CD4-positive, alpha-beta T cell treated with Interleukin-15 for 4 hours (primary cell): ENCODE measurements at regions not wholly inside any gene's neighbourhood (a gene's known extent, or its start where the extent isn't known, plus 50 kb on each side); places are given as distances from the start of the nearest gene placed in this dataset.
"Not testable (repeated sequence)": the region's sequence is repeated elsewhere in the genome, so short reads cannot be mapped to it uniquely, and the experiment has no call there.

Experiments used
- DNase-seq: peaks from one replicate; pipeline ENCODE4 v3.0.0-alpha.2; 2020; ENCODE audit warnings: low spot score

GRCh38 chr17:5747276-5747675, 163.0 kb upstream of the NLRP1 start:
- no peak for DNase-seq

GRCh38 chr17:5747964-5748363, 163.7 kb upstream of the NLRP1 start:
- no peak for DNase-seq

GRCh38 chr17:5753421-5753820, 169.1 kb upstream of the NLRP1 start:
- no peak for DNase-seq

GRCh38 chr17:5757314-5757907, 173.1 kb upstream of the NLRP1 start:
- DNase-seq, result no peak

- DNase-seq, result no peak
These were observed 174.3 kb upstream of the NLRP1 start for GRCh38 chr17:5758651-5759050.

GRCh38 chr17:5759501-5759925, 175.2 kb upstream of the NLRP1 start:
- DNase-seq, result no peak

- DNase-seq, result no peak
These were observed 177.9 kb upstream of the NLRP1 start for GRCh38 chr17:5762191-5762590.

GRCh38 chr17:5763595-5764306, 179.4 kb upstream of the NLRP1 start:
- no peak for DNase-seq

GRCh38 chr17:5769593-5770354, 185.5 kb upstream of the NLRP1 start:
- DNase-seq, result no peak

- no peak for DNase-seq
These were observed 186.3 kb upstream of the NLRP1 start for GRCh38 chr17:5770441-5771270.

GRCh38 chr17:5771271-5771577, 186.9 kb upstream of the NLRP1 start:
- DNase-seq, result not testable (repeated sequence)

GRCh38 chr17:5772017-5772416, 187.7 kb upstream of the NLRP1 start:
- DNase-seq, result not testable (repeated sequence)

- no peak for DNase-seq
These were observed 188.4 kb upstream of the NLRP1 start for GRCh38 chr17:5772720-5773119.

GRCh38 chr17:5773816-5774360, 189.6 kb upstream of the NLRP1 start:
- no peak for DNase-seq

- DNase-seq, result no peak
These were observed 190.8 kb upstream of the NLRP1 start for GRCh38 chr17:5775098-5775497.

- DNase-seq, result no peak
These were observed 196.2 kb upstream of the NLRP1 start for GRCh38 chr17:5780476-5780875.

- no peak for DNase-seq
These were observed 197.1 kb upstream of the NLRP1 start for GRCh38 chr17:5781236-5781927.

GRCh38 chr17:5783269-5783668, 199.0 kb upstream of the NLRP1 start:
- no peak for DNase-seq

GRCh38 chr17:5783851-5784250, 199.5 kb upstream of the NLRP1 start:
- DNase-seq, result no peak

- no peak for DNase-seq
These were observed 200.5 kb upstream of the NLRP1 start for GRCh38 chr17:5784791-5785190.

GRCh38 chr17:5785338-5785737, 201.0 kb upstream of the NLRP1 start:
- no peak for DNase-seq
